ENCODE measurements at regions not wholly inside any gene's neighbourhood (a gene's known extent, or its start where the extent isn't known, plus 50 kb on each side); places are given as distances from the start of the nearest gene placed in this dataset.

DNA sequence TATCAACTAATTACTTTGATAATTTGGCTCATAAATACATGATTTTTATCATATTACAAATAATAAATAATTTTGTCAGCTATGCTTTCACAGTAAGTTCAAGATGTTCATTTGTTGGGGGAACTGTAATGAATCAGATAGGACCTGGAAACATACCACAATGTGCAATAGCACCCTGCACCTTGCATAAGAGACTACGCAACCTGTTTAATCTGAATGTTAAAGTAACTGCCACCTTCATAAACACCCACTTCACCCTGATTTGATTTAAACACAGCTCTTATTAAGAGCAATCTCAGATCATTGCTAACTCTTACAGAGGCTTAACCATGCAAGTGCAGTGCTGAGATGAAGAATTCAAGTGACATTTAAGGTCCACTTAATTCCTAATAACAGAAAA is 69.1 kb upstream of the GABRA1 start:
- Histone ChIP-seq H2AFZ (ENCODE audit: control insufficient read depth, low read depth, low read length) (no peak overlapping the region), H3K27ac (ENCODE audit: control insufficient read depth, insufficient read depth) (no peak overlapping the region), H4K20me1 (ENCODE audit: control insufficient read depth, insufficient read depth) (no peaks in the 10 kb centered on the region), H3K9me3 (replicated peaks; ENCODE audit: control insufficient read depth, insufficient read depth, low read length) (no peaks in the 10 kb centered on the region), H3K36me3 (ENCODE audit: control insufficient read depth in 2 of 2, insufficient read depth in 2 of 2, low read length in 1 of 2) (no peaks in the 10 kb centered on the region), H3K4me1 (ENCODE audit: control insufficient read depth, insufficient read depth, low read length) (no peaks in the 10 kb centered on the region), H3K4me3 (no peak overlapping the region), H3K79me2 (ENCODE audit: control insufficient read depth, insufficient read depth, low read length) (no peaks in the 10 kb centered on the region), H3K4me2 (ENCODE audit: control insufficient read depth, insufficient read depth) (no peak overlapping the region), H3K27me3 (replicated peaks in 1 of 2; ENCODE audit: control insufficient read depth in 2 of 2, insufficient read depth in 2 of 2, low read length in 1 of 2) (no peaks in the 10 kb centered on the region), H3K9ac (ENCODE audit: control insufficient read depth, insufficient read depth, low read length) (no peak overlapping the region)
- in situ Hi-C loops (cut with MboI) (no loop called here), intact Hi-C loops (cut with micrococcal nuclease; ENCODE audit: unreplicated experiment) (no loop called here)
- WGBS (ENCODE audit: insufficient coverage, insufficient replicate concordance, low lambda C conversion rate, missing lambda C conversion rate) = 43% methylated on average over 1 of the region's 1 CpG
- TF ChIP-seq, protein P1, sequence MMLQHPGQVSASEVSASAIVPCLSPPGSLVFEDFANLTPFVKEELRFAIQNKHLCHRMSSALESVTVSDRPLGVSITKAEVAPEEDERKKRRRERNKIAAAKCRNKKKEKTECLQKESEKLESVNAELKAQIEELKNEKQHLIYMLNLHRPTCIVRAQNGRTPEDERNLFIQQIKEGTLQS (IDR thresholded peaks at IDR 0.05; ENCODE audit: borderline replicate concordance, extremely low read depth, low read depth, low read length) = no peak
- TF ChIP-seq CREM (IDR thresholded peaks at IDR 0.05; ENCODE audit: low read depth) = no peak
- CTCF ChIA-PET = no interaction called here
- DNase-seq (ENCODE audit: low read depth, low spot score) (no peak), FAIRE-seq (no peak), ATAC-seq (no peak)
- SMC1A ChIA-PET (ENCODE audit: uncharacterized antibody, unreplicated experiment) = no interaction called here
- no TSS peak for BruUV-seq (replicated peaks)
- POLR2A ChIA-PET = no interaction called here
- RAD21 ChIA-PET (ENCODE audit: unreplicated experiment) = no interaction called here

DNA sequence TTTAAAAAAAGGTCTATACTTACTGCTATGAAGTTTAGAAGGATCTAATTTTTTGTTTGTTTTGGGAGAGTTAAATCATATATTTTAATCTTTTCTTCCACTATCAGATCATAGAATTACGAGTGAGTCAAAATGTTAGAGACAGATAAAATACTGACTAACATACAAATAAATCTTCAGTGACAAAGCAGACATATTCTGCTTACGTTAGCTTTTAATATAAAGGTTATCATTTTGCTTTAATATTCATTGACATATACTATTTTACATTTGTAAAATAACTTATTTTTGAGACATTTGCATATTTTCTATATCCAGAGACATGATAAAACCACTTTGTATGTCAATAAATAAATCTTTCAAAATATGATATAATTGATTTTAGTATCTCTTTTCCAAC is 64.6 kb upstream of the GABRA1 start:
- Histone ChIP-seq H3K4me2 (ENCODE audit: control insufficient read depth, insufficient read depth) (no peak overlapping the region), H3K4me3 (no peak overlapping the region), H3K27me3 (replicated peaks in 1 of 2; ENCODE audit: control insufficient read depth in 2 of 2, insufficient read depth in 2 of 2, low read length in 1 of 2) (no peaks in the 10 kb centered on the region), H3K9ac (ENCODE audit: control insufficient read depth, insufficient read depth, low read length) (no peak overlapping the region), H4K20me1 (ENCODE audit: control insufficient read depth, insufficient read depth) (no peaks in the 10 kb centered on the region), H3K9me3 (replicated peaks; ENCODE audit: control insufficient read depth, insufficient read depth, low read length) (no peaks in the 10 kb centered on the region), H3K4me1 (ENCODE audit: control insufficient read depth, insufficient read depth, low read length) (no peaks in the 10 kb centered on the region), H3K79me2 (ENCODE audit: control insufficient read depth, insufficient read depth, low read length) (no peaks in the 10 kb centered on the region), H3K36me3 (ENCODE audit: control insufficient read depth in 2 of 2, insufficient read depth in 2 of 2, low read length in 1 of 2) (no peaks in the 10 kb centered on the region), H2AFZ (ENCODE audit: control insufficient read depth, low read depth, low read length) (no peak overlapping the region), H3K27ac (ENCODE audit: control insufficient read depth, insufficient read depth) (no peak overlapping the region)
- SMC1A ChIA-PET (ENCODE audit: uncharacterized antibody, unreplicated experiment) = no interaction called here
- BruUV-seq (replicated peaks) = no TSS peak
- WGBS (ENCODE audit: insufficient coverage, insufficient replicate concordance, low lambda C conversion rate, missing lambda C conversion rate) = 21% methylated on average over 2 of the region's 2 CpGs
- FAIRE-seq (no peak), ATAC-seq (no peak), DNase-seq (ENCODE audit: low read depth, low spot score) (no peak)
- intact Hi-C loops (cut with micrococcal nuclease; ENCODE audit: unreplicated experiment) = no loop called here
- in situ Hi-C loops (cut with MboI) = no loop called here
- POLR2A ChIA-PET = no interaction called here
- CTCF ChIA-PET = no interaction called here
- TF ChIP-seq POU2F2 (IDR thresholded peaks at IDR 0.05; ENCODE audit: borderline replicate concordance, low read depth, low read length) (no peak), RFX5 (IDR thresholded peaks at IDR 0.05; ENCODE audit: low read depth, low read length) (no peak), IRF4 (IDR thresholded peaks at IDR 0.05; ENCODE audit: low read depth, low read length) (no peak), SP1 (IDR thresholded peaks at IDR 0.05; ENCODE audit: low read depth, low read length) (no peak), ZZZ3 (IDR thresholded peaks at IDR 0.05; ENCODE audit: control insufficient read depth, insufficient read length, low read depth) (no peak), CHD2 (IDR thresholded peaks at IDR 0.05; ENCODE audit: borderline replicate concordance, low read depth, low read length) (no peak), JUNB (IDR thresholded peaks at IDR 0.05) (no peak), TARDBP (IDR thresholded peaks at IDR 0.05; ENCODE audit: borderline replicate concordance) (no peak), ATF2 (IDR thresholded peaks at IDR 0.05; ENCODE audit: low read length) (no peak)
- RAD21 ChIA-PET (ENCODE audit: unreplicated experiment) = no interaction called here

Data from GM12878 (cell line).